A549 (cell line): ENCODE measurements at regions not wholly inside any gene's neighbourhood (a gene's known extent, or its start where the extent isn't known, plus 50 kb on each side); places are given as distances from the start of the nearest gene placed in this dataset.

Source experiments
- ATAC-seq, 2 experiments: fragments of 200-7000 bp in 1 of 2; fragments of >200 bp in 1 of 2; cut with Nextera tagmentation in 1 of 2; cut with Tn5 transposase in 1 of 2; 3 replicates each; pipeline versions ENCODE4 v1.8.0 to v1.9.1; 2018 to 2020; ENCODE audit warnings: mild to moderate bottlenecking in 1 of 2, moderate library complexity in 1 of 2
- CTCF ChIA-PET: fragments of 300-600 bp; sonication (Branson Sonifier 250); formaldehyde crosslinking; extraction: SDS; loops from one replicate; lab custom pipeline; 2021; ENCODE audit warnings: antibody characterized with exemption, inconsistent platforms; lab: Yijun Ruan, JAX
- POLR2A ChIA-PET: fragments of 350-600 bp; formaldehyde crosslinking; extraction: SDS; loops from one replicate; lab custom pipeline; 2021; ENCODE audit warnings: antibody characterized with exemption, inconsistent platforms; lab: Yijun Ruan, JAX
- DNase-seq, 2 experiments: peaks; one replicate each; pipeline versions ENCODE4 v3.0.0 to v3.0.0-alpha.2; 2011 to 2016; ENCODE audit warnings: low read depth in 1 of 2, low spot score in 1 of 2
- FAIRE-seq: peaks from 2 replicates; lab custom pipeline; 2011; peaks lifted over from hg19 to GRCh38; lab: Jason Lieb, UNC
- H3K27ac ChIP-seq, 2 experiments: fragments of >200 bp; sonication (Bioruptor Twin); formaldehyde crosslinking; 3 replicates each; pipeline ENCODE4 v1.5.1; 2016 to 2017
- H3K4me1 ChIP-seq: fragments of >200 bp; sonication (Bioruptor Twin); formaldehyde crosslinking; 3 replicates; pipeline ENCODE4 v1.6.1; 2016
- H3K4me2 ChIP-seq: fragments of >200 bp; sonication (Bioruptor Twin); formaldehyde crosslinking; 3 replicates; pipeline ENCODE4 v1.6.1; 2016
- H3K4me3 ChIP-seq: fragments of >200 bp; sonication (Bioruptor Twin); formaldehyde crosslinking; 3 replicates; pipeline ENCODE4 v1.5.1; 2016
- H3K9me3 ChIP-seq: fragments of >200 bp; sonication (Bioruptor Twin); formaldehyde crosslinking; 3 replicates; pipeline ENCODE4 v1.6.1; 2016
- ATOH8 ChIP-seq: fragments of 250-450 bp; sonication (Bioruptor Pico); IDR thresholded peaks from 2 replicates; pipeline ENCODE4 v1.5.0; 2020; ENCODE audit warnings: low read depth, mild to moderate bottlenecking, moderate library complexity
- BCL3 ChIP-seq: fragments of >200 bp; sonication (Bioruptor Twin); formaldehyde crosslinking; IDR thresholded peaks from 3 replicates; pipeline ENCODE4 v1.6.1; 2016
- BHLHE40 ChIP-seq: IDR thresholded peaks from 2 replicates; pipeline ENCODE4 v1.6.1; 2012; ENCODE audit warnings: low read depth, low read length, inconsistent platforms
- CHD2 ChIP-seq: fragments of 150-350 bp; IDR thresholded peaks from 2 replicates; pipeline ENCODE4 v1.6.1; 2014; ENCODE audit warnings: low read length; ENCODE audit not compliant: partially characterized antibody
- CTCF ChIP-seq: fragments of >200 bp; sonication (Bioruptor Twin); formaldehyde crosslinking; IDR thresholded peaks from 3 replicates; pipeline ENCODE4 v1.5.1; 2016
- E2F6 ChIP-seq: IDR thresholded peaks from 2 replicates; pipeline ENCODE4 v1.6.1; 2012; ENCODE audit warnings: low read depth, borderline replicate concordance
- EHF ChIP-seq: fragments of 250-450 bp; sonication (Bioruptor Pico); IDR thresholded peaks from 2 replicates; pipeline ENCODE4 v1.5.0; 2020; ENCODE audit warnings: mild to moderate bottlenecking
- ELK1 ChIP-seq: fragments of 150-350 bp; IDR thresholded peaks from 2 replicates; pipeline ENCODE4 v1.6.1; 2014; ENCODE audit warnings: low read depth, mild to moderate bottlenecking, low read length
- EP300 ChIP-seq, 2 experiments: fragments of >200 bp; sonication (Bioruptor Twin); formaldehyde crosslinking; IDR thresholded peaks; 2 replicates in 1 of 2; 3 replicates in 1 of 2; pipeline ENCODE4 v1.6.1; 2016 to 2017
- FOSB ChIP-seq: fragments of 250-450 bp; sonication (Bioruptor Pico); IDR thresholded peaks from 2 replicates; pipeline ENCODE4 v1.5.0; 2020; ENCODE audit warnings: mild to moderate bottlenecking, moderate library complexity
- HDAC2 ChIP-seq: fragments of 200-600 bp; sonication (generic); IDR thresholded peaks from 2 replicates; pipeline ENCODE4 v1.6.1; 2016
- HOXB5 ChIP-seq: fragments of 250-450 bp; sonication (Bioruptor Pico); IDR thresholded peaks from 2 replicates; pipeline ENCODE4 v1.5.0; 2020; ENCODE audit warnings: mild to moderate bottlenecking, moderate library complexity
- JUN ChIP-seq, 2 experiments: fragments of >200 bp; sonication (Bioruptor Twin); formaldehyde crosslinking; IDR thresholded peaks; 2 replicates in 1 of 2; 3 replicates in 1 of 2; pipeline ENCODE4 v1.6.1; 2016 to 2017
- MAX ChIP-seq: IDR thresholded peaks from 2 replicates; pipeline ENCODE4 v1.6.1; 2012
- NFE2L2 ChIP-seq: fragments of 150-350 bp; conservative IDR thresholded peaks from 2 replicates; pipeline ENCODE4 v1.6.1; 2014; ENCODE audit warnings: low read length
- NPAS2 ChIP-seq: fragments of 250-450 bp; sonication (Bioruptor Pico); IDR thresholded peaks from 2 replicates; pipeline ENCODE4 v1.8.0; 2022; ENCODE audit warnings: mild to moderate bottlenecking, moderate library complexity, borderline replicate concordance
- PBX3 ChIP-seq: IDR thresholded peaks from 2 replicates; pipeline ENCODE4 v1.6.1; 2012
- RAD21 ChIP-seq, 2 experiments: fragments of >200 bp in 1 of 2; sonication (Bioruptor Twin) in 1 of 2; formaldehyde crosslinking in 1 of 2; IDR thresholded peaks in 1 of 2; conservative IDR thresholded peaks in 1 of 2; 2 replicates in 1 of 2; 3 replicates in 1 of 2; pipeline ENCODE4 v1.6.1; 2012 to 2018; ENCODE audit warnings: inconsistent platforms in 1 of 2
- REST ChIP-seq: fragments of 200-600 bp; sonication (generic); IDR thresholded peaks from 2 replicates; pipeline ENCODE4 v1.6.1; 2016; ENCODE audit warnings: antibody characterized with exemption, mild to moderate bottlenecking, moderate library complexity
- SMC3 ChIP-seq: fragments of >200 bp; sonication (Bioruptor Twin); formaldehyde crosslinking; IDR thresholded peaks from 3 replicates; pipeline ENCODE4 v1.6.1; 2018; ENCODE audit warnings: inconsistent platforms
- USF2 ChIP-seq: fragments of 450-650 bp; IDR thresholded peaks from 2 replicates; pipeline ENCODE4 v1.6.1; 2014; ENCODE audit warnings: antibody characterized with exemption
- ZC3H11A ChIP-seq: fragments of 450-650 bp; IDR thresholded peaks from 2 replicates; pipeline ENCODE4 v1.6.1; 2014; ENCODE audit warnings: antibody characterized with exemption, mild to moderate bottlenecking
- WGBS: methylation state at CpG from one replicate; pipeline ENCODE4 v1.1.6; 2017; ENCODE audit errors: missing lambda C conversion rate; 5-methylcytosine and 5-hydroxymethylcytosine counted together

- no peak for TF ChIP-seq ELK1
Measured at GRCh38 chr2:222769446-222769845, 91.4 kb upstream of the ACSL3 start (continued).

GRCh38 chr2:222769941-222770340, 90.9 kb upstream of the ACSL3 start:
- ATAC-seq (no peak), DNase-seq (no peak), FAIRE-seq (no peak)
- TF ChIP-seq EHF (CRISPR knock-in tag): no peak
- TF ChIP-seq REST: no peak
- no peak for TF ChIP-seq NFE2L2
- TF ChIP-seq SMC3: no peak
- no peak for TF ChIP-seq FOSB (CRISPR knock-in tag)
- TF ChIP-seq MAX: no peak
- TF ChIP-seq ZC3H11A: no peak
- no peak for TF ChIP-seq EP300 (IDR thresholded peaks at IDR 0.05)
- no peak for TF ChIP-seq RAD21 (conservative IDR thresholded peaks at IDR 0.05 in 1 of 2, IDR thresholded peaks at IDR 0.05 in 1 of 2)
- WGBS: 90% methylated on average over 3 of the region's 3 CpGs
- no peaks in the 10 kb centered on the region for H3K9me3 ChIP-seq
- ChIA-PET POLR2A (no interaction called here), CTCF (interaction anchor here (0.6 kb wide), 1 partner anchor 72 kb away, joined by 3 read pairs; no protein-coding TSS in a partner anchor)
- no peak overlapping the region for H3K4me3 ChIP-seq
- H3K4me1 ChIP-seq: peaks cover 3% of the 10 kb centered on the region; the same call in 1 of the 3 replicates
- H3K27ac ChIP-seq: no peak overlapping the region
- H3K4me2 ChIP-seq: no peak overlapping the region

GRCh38 chr2:222771832-222772231, 89.0 kb upstream of the ACSL3 start:
- CTCF ChIA-PET: interaction anchor here (1.8 kb wide), 1 partner anchor 81 kb away, joined by 5 read pairs; no protein-coding TSS in a partner anchor
- no peak for FAIRE-seq
- POLR2A ChIA-PET: no interaction called here

More at GRCh38 chr2:222771832-222772231, 89.0 kb upstream of the ACSL3 start:
- TF ChIP-seq HDAC2 (no peak), NPAS2 (no peak), BCL3 (no peak), BHLHE40 (no peak), CHD2 (no peak), HOXB5 (CRISPR knock-in tag) (no peak), E2F6 (no peak), ATOH8 (CRISPR knock-in tag) (no peak), USF2 (no peak), SMC3 (no peak), CTCF (no peak), PBX3 (no peak), JUN (IDR thresholded peaks at IDR 0.05) (no peak)
- H3K9me3 ChIP-seq: no peaks in the 10 kb centered on the region
- ATAC-seq (no peak), DNase-seq (no peak)
- 94% methylated on average over 3 of the region's 3 CpGs for WGBS
- H3K4me3 ChIP-seq: no peak overlapping the region
- peaks cover 10% of the 10 kb centered on the region for H3K4me1 ChIP-seq
- H3K4me2 ChIP-seq: no peak overlapping the region
- H3K27ac ChIP-seq: no peak overlapping the region
